GM23248 (cell line): ENCODE measurements at regions not wholly inside any gene's neighbourhood (a gene's known extent, or its start where the extent isn't known, plus 50 kb on each side); places are given as distances from the start of the nearest gene placed in this dataset.
"Not testable (repeated sequence)": the region's sequence is repeated elsewhere in the genome, so short reads cannot be mapped to it uniquely, and the experiment has no call there.

Experiments
- DNase-seq: peaks from one replicate; pipeline ENCODE4 v3.0.0-alpha.2; 2015
- H2AFZ ChIP-seq: fragments of 200-600 bp; sonication (generic); 2 replicates; pipeline ENCODE4 v1.6.1; 2016; ENCODE audit warnings: antibody characterized with exemption
- H3F3A ChIP-seq: fragments of 200-600 bp; sonication (generic); 2 replicates; pipeline ENCODE4 v1.6.1; 2016; ENCODE audit warnings: mild to moderate bottlenecking, antibody characterized with exemption, mixed run types; ENCODE audit not compliant: insufficient read depth
- H3K27ac ChIP-seq: fragments of 200-600 bp; sonication (generic); 2 replicates; pipeline ENCODE4 v1.5.1; 2016; ENCODE audit warnings: mild to moderate bottlenecking
- H3K27me3 ChIP-seq: fragments of 200-600 bp; sonication (generic); replicated peaks from 2 replicates; pipeline ENCODE4 v1.6.1; 2016; ENCODE audit warnings: mild to moderate bottlenecking; ENCODE audit not compliant: insufficient read depth
- H3K36me3 ChIP-seq: fragments of 200-600 bp; sonication (generic); 2 replicates; pipeline ENCODE4 v1.6.1; 2016; ENCODE audit warnings: low read depth, mild to moderate bottlenecking
- H3K4me1 ChIP-seq: fragments of 200-600 bp; sonication (generic); 2 replicates; pipeline ENCODE4 v1.6.1; 2016; ENCODE audit warnings: mild to moderate bottlenecking; ENCODE audit not compliant: insufficient read depth
- H3K4me2 ChIP-seq: fragments of 200-600 bp; sonication (generic); one replicate; pipeline ENCODE4 v1.6.1; 2016; ENCODE audit warnings: mild to moderate bottlenecking; ENCODE audit not compliant: unreplicated experiment
- H3K4me3 ChIP-seq: fragments of 200-600 bp; sonication (generic); 2 replicates; pipeline ENCODE4 v1.5.1; 2016; ENCODE audit warnings: mild to moderate bottlenecking
- H3K79me2 ChIP-seq: fragments of 200-600 bp; sonication (generic); 2 replicates; pipeline ENCODE4 v1.6.1; 2016; ENCODE audit warnings: mild to moderate bottlenecking; ENCODE audit not compliant: insufficient read depth
- H3K9ac ChIP-seq: fragments of 200-600 bp; sonication (generic); 2 replicates; pipeline ENCODE4 v1.6.1; 2016; ENCODE audit warnings: mild to moderate bottlenecking
- H3K9me2 ChIP-seq: fragments of 200-600 bp; sonication (generic); 2 replicates; pipeline ENCODE4 v1.6.1; 2016; ENCODE audit warnings: mixed run types, mild to moderate bottlenecking, moderate library complexity; ENCODE audit not compliant: insufficient read depth
- H3K9me3 ChIP-seq: fragments of 200-600 bp; sonication (generic); one replicate; pipeline ENCODE4 v1.6.1; 2017; ENCODE audit warnings: low read depth
- H4K20me1 ChIP-seq: fragments of 200-600 bp; sonication (generic); 2 replicates; pipeline ENCODE4 v1.6.0; 2016; ENCODE audit not compliant: insufficient read depth
- EZH2 ChIP-seq: fragments of 200-600 bp; sonication (generic); IDR thresholded peaks from 2 replicates; pipeline ENCODE4 v1.6.1; 2018; ENCODE audit warnings: antibody characterized with exemption, mild to moderate bottlenecking; ENCODE audit not compliant: insufficient read depth, poor library complexity, severe bottlenecking
- EZH2phosphoT487 ChIP-seq: fragments of 200-600 bp; sonication (generic); IDR thresholded peaks from 2 replicates; pipeline ENCODE4 v1.6.1; 2018; ENCODE audit warnings: antibody characterized with exemption, moderate library complexity, mild to moderate bottlenecking, low read depth; ENCODE audit not compliant: insufficient read depth
- WGBS, 2 experiments: methylation state at CpG; one replicate each; pipeline ENCODE4 v1.1.6; 2015 to 2017; ENCODE audit warnings: low lambda C conversion rate in 2 of 2, low coverage in 1 of 2; ENCODE audit errors: missing lambda C conversion rate in 2 of 2; 5-methylcytosine and 5-hydroxymethylcytosine counted together
- in situ Hi-C: fragments of 300-500 bp; cut with MboI; formaldehyde crosslinking; loops from 2 replicates; pipeline ENCODE4 v1.15.0; 2020

GRCh38 chr6:6960571-6961251 lies 147.1 kb upstream of the RREB1 start:
- WGBS, 2 experiments: 47% methylated on average over 5 of the region's 5 CpGs
- H4K20me1 ChIP-seq: no peaks in the 10 kb centered on the region
- no peak overlapping the region for H3K4me2 ChIP-seq
- no peaks in the 10 kb centered on the region for H3K9me2 ChIP-seq
- H3K36me3 ChIP-seq: no peaks in the 10 kb centered on the region
- no peak overlapping the region for H3K9ac ChIP-seq
- no peaks in the 10 kb centered on the region for H3F3A ChIP-seq
- peaks cover 4% of the 10 kb centered on the region; the same call in 1 of the 2 replicates for H3K27me3 ChIP-seq
- no peaks in the 10 kb centered on the region for H3K79me2 ChIP-seq
- in situ Hi-C loops: no loop called here
- no peak for DNase-seq
- H3K9me3 ChIP-seq: no peaks in the 10 kb centered on the region
- no peak overlapping the region for H3K27ac ChIP-seq
- no peak overlapping the region for H3K4me3 ChIP-seq
- H2AFZ ChIP-seq: no peak overlapping the region
- H3K4me1 ChIP-seq: no peaks in the 10 kb centered on the region
- TF ChIP-seq EZH2phosphoT487 (no peak), EZH2 (no peak)

GRCh38 chr6:6962086-6962485 lies 145.7 kb upstream of the RREB1 start:
- DNase-seq: no peak
- Histone ChIP-seq H3K27ac (no peak overlapping the region), H3K4me1 (no peaks in the 10 kb centered on the region), H3F3A (no peaks in the 10 kb centered on the region), H3K79me2 (no peaks in the 10 kb centered on the region), H3K27me3 (peaks cover 4% of the 10 kb centered on the region; the same call in 1 of the 2 replicates), H3K9me3 (no peaks in the 10 kb centered on the region), H2AFZ (no peak overlapping the region), H3K4me2 (no peak overlapping the region), H3K9me2 (no peaks in the 10 kb centered on the region), H4K20me1 (no peaks in the 10 kb centered on the region), H3K9ac (no peak overlapping the region), H3K4me3 (no peak overlapping the region), H3K36me3 (no peaks in the 10 kb centered on the region)
- in situ Hi-C loops: no loop called here
- no peak for TF ChIP-seq EZH2phosphoT487
- TF ChIP-seq EZH2: no peak
- WGBS, 2 experiments: 86 to 87% methylated on average over 4 of the region's 4 CpGs

- 63 to 67% methylated on average over 4 of the region's 4 CpGs for WGBS, 2 experiments
- H3K27me3 ChIP-seq: peaks cover 4% of the 10 kb centered on the region; the same call in 1 of the 2 replicates
- H4K20me1 ChIP-seq: no peaks in the 10 kb centered on the region
- H3K36me3 ChIP-seq: no peaks in the 10 kb centered on the region
- no peak overlapping the region for H2AFZ ChIP-seq
- no peaks in the 10 kb centered on the region for H3F3A ChIP-seq
- H3K4me2 ChIP-seq: no peak overlapping the region
- H3K9me3 ChIP-seq: no peaks in the 10 kb centered on the region
- no peak overlapping the region for H3K9ac ChIP-seq
- no peak overlapping the region for H3K27ac ChIP-seq
- no peak overlapping the region for H3K4me3 ChIP-seq
- no peak for DNase-seq
- H3K79me2 ChIP-seq: no peaks in the 10 kb centered on the region
- no peaks in the 10 kb centered on the region for H3K4me1 ChIP-seq
- no peaks in the 10 kb centered on the region for H3K9me2 ChIP-seq
- in situ Hi-C loops: no loop called here
- TF ChIP-seq EZH2phosphoT487: no peak
- TF ChIP-seq EZH2: no peak
Observed at GRCh38 chr6:6962699-6963098, 145.1 kb upstream of the RREB1 start.

DNA sequence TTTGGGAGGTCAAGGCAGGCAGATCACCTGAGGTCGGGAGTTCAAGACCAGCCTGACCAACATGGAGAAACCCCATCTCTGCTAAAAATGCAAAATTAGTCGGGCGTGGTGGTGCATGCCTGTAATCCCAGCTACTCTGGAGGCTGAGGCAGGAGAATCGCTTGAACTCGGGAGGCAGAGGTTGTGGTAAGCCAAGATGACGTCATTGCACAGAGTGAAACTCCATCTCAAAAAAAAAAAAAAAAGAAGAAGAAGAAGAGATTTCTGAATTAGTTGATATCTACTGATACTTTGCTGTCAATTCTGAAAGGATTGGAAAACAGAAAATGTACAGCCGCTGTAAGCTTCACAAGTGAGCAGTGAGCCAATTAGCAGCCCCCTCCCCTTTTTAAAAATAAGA lies 144.4 kb upstream of the RREB1 start:
- H3K4me1 ChIP-seq, H2AFZ ChIP-seq, H3F3A ChIP-seq, H3K36me3 ChIP-seq, H3K9me2 ChIP-seq, H3K9me3 ChIP-seq, H3K27me3 ChIP-seq, H3K4me3 ChIP-seq, DNase-seq, H3K4me2 ChIP-seq, H3K79me2 ChIP-seq, H3K9ac ChIP-seq, H3K27ac ChIP-seq, in situ Hi-C loops, H4K20me1 ChIP-seq: not testable (repeated sequence)
- 57 to 68% methylated on average over 7 of the region's 7 CpGs for WGBS, 2 experiments

- H4K20me1 ChIP-seq: no peaks in the 10 kb centered on the region
- no peak overlapping the region for H3K27ac ChIP-seq
- no peaks in the 10 kb centered on the region for H3K9me3 ChIP-seq
- no peaks in the 10 kb centered on the region for H3K9me2 ChIP-seq
- no peak overlapping the region for H3K4me2 ChIP-seq
- H3F3A ChIP-seq: no peaks in the 10 kb centered on the region
- H3K4me1 ChIP-seq: no peaks in the 10 kb centered on the region
- no peak overlapping the region for H3K9ac ChIP-seq
- peaks cover 4% of the 10 kb centered on the region; the same call in 1 of the 2 replicates for H3K27me3 ChIP-seq
- H3K4me3 ChIP-seq: no peak overlapping the region
- in situ Hi-C loops: no loop called here
- no peak overlapping the region for H2AFZ ChIP-seq
- no peaks in the 10 kb centered on the region for H3K79me2 ChIP-seq
- no peaks in the 10 kb centered on the region for H3K36me3 ChIP-seq
- TF ChIP-seq EZH2phosphoT487: no peak
- TF ChIP-seq EZH2: no peak
- DNase-seq: no peak
- 56 to 68% methylated on average over 3 of the region's 3 CpGs for WGBS, 2 experiments
Observed at GRCh38 chr6:6964675-6965074, 143.1 kb upstream of the RREB1 start.
